PFSK-1 (cell line): ENCODE measurements at regions not wholly inside any gene's neighbourhood (a gene's known extent, or its start where the extent isn't known, plus 50 kb on each side); places are given as distances from the start of the nearest gene placed in this dataset.

Source experiments
- FOXP2 ChIP-seq: optimal IDR thresholded peaks from 2 replicates; pipeline ENCODE3; 2011; ENCODE audit warnings: borderline replicate concordance, control low read depth, inconsistent platforms; ENCODE audit not compliant: insufficient read depth; ENCODE audit errors: extremely low read length, extremely low read depth
- POLR2AphosphoS5 ChIP-seq: IDR thresholded peaks from 2 replicates; pipeline ENCODE4 v1.6.1; 2012; ENCODE audit warnings: low read depth, mild to moderate bottlenecking, control low read depth, low read length, moderate library complexity
- REST ChIP-seq, 2 experiments: IDR thresholded peaks; 2 replicates each; pipeline versions ENCODE4 v1.6.1 to v1.8.0; 2011 to 2012; ENCODE audit warnings: low read depth in 2 of 2, low read length in 2 of 2, control low read depth in 1 of 2, inconsistent platforms in 1 of 2, mild to moderate bottlenecking in 1 of 2, moderate library complexity in 1 of 2; ENCODE audit not compliant: insufficient read depth in 1 of 2
- SIN3A ChIP-seq: IDR thresholded peaks from 2 replicates; pipeline ENCODE4 v1.6.1; 2012; ENCODE audit warnings: mild to moderate bottlenecking, low read length, moderate library complexity, borderline replicate concordance; ENCODE audit not compliant: insufficient read depth
- TAF1 ChIP-seq: IDR thresholded peaks from 2 replicates; pipeline ENCODE4 v1.6.1; 2012; ENCODE audit warnings: low read length, control low read depth, borderline replicate concordance; ENCODE audit not compliant: insufficient read depth

GRCh38 chr2:177129610-177130009, 83.0 kb upstream of the HNRNPA3 start:
- no peak for TF ChIP-seq REST (IDR thresholded peaks at IDR 0.05; ENCODE audit: insufficient read depth in 1 of 2, low read depth in 2 of 2, low read length in 2 of 2)
- TF ChIP-seq TAF1 = no peak
- no peak for TF ChIP-seq POLR2AphosphoS5
- TF ChIP-seq FOXP2 = no peak
- TF ChIP-seq SIN3A = no peak

- TF ChIP-seq POLR2AphosphoS5 = no peak
- TF ChIP-seq FOXP2 = no peak
- TF ChIP-seq TAF1 = no peak
- TF ChIP-seq SIN3A = no peak
- TF ChIP-seq REST (IDR thresholded peaks at IDR 0.05; ENCODE audit: insufficient read depth in 1 of 2, low read depth in 2 of 2, low read length in 2 of 2) = no peak
Measured at GRCh38 chr2:177131858-177132257, 80.7 kb upstream of the HNRNPA3 start.

GRCh38 chr2:177138823-177139222, 73.8 kb upstream of the HNRNPA3 start:
- TF ChIP-seq TAF1 (no peak), SIN3A (no peak), POLR2AphosphoS5 (no peak), FOXP2 (no peak), REST (IDR thresholded peaks at IDR 0.05; ENCODE audit: insufficient read depth in 1 of 2, low read depth in 2 of 2, low read length in 2 of 2) (no peak)

GRCh38 chr2:177141866-177142265, 70.7 kb upstream of the HNRNPA3 start:
- TF ChIP-seq REST (IDR thresholded peaks at IDR 0.05; ENCODE audit: insufficient read depth in 1 of 2, low read depth in 2 of 2, low read length in 2 of 2) (no peak), TAF1 (no peak), POLR2AphosphoS5 (no peak), FOXP2 (no peak), SIN3A (no peak)

- no peak for TF ChIP-seq FOXP2
- TF ChIP-seq SIN3A = no peak
- no peak for TF ChIP-seq TAF1
- no peak for TF ChIP-seq REST (IDR thresholded peaks at IDR 0.05; ENCODE audit: insufficient read depth in 1 of 2, low read depth in 2 of 2, low read length in 2 of 2)
- no peak for TF ChIP-seq POLR2AphosphoS5
Measured at GRCh38 chr2:177143444-177143843, 69.2 kb upstream of the HNRNPA3 start.
